GM12878 (cell line): ENCODE measurements at regions not wholly inside any gene's neighbourhood (a gene's known extent, or its start where the extent isn't known, plus 50 kb on each side); places are given as distances from the start of the nearest gene placed in this dataset.

Experiments used
- ATAC-seq: fragments of 200-7000 bp; cut with Tn5 transposase; 3 replicates; pipeline ENCODE4 v1.9.1; 2020; ENCODE audit warnings: mild to moderate bottlenecking, moderate library complexity
- BruUV-seq: library from RNA; stranded (reverse); fragments of 400-500 nt; replicated peaks from 2 replicates; lab custom pipeline; 2021; lab: Mats Ljungman, UMichigan
- CTCF ChIA-PET: fragments of 300-600 bp; sonication (Branson Sonifier 250); formaldehyde crosslinking; extraction: SDS; loops from one replicate; lab custom pipeline; 2021; ENCODE audit warnings: inconsistent platforms; lab: Yijun Ruan, JAX
- POLR2A ChIA-PET: fragments of 350-600 bp; formaldehyde crosslinking; extraction: SDS; loops from one replicate; lab custom pipeline; 2021; ENCODE audit warnings: inconsistent platforms; lab: Charles Lee
- RAD21 ChIA-PET: fragments of 300-600 bp; sonication (Branson Sonifier 250); formaldehyde crosslinking; loops from one replicate; lab custom pipeline; 2023; ENCODE audit warnings: antibody characterized with exemption; ENCODE audit not compliant: unreplicated experiment; lab: Charles Lee
- SMC1A ChIA-PET: fragments of 300-600 bp; sonication (Branson Sonifier 250); formaldehyde crosslinking; loops from one replicate; lab custom pipeline; 2023; ENCODE audit not compliant: unreplicated experiment, uncharacterized antibody; lab: Charles Lee
- DNase-seq: peaks from one replicate; pipeline ENCODE4 v3.0.0-alpha.2; 2011; ENCODE audit warnings: low read depth, low spot score
- FAIRE-seq: peaks from 3 replicates; lab custom pipeline; 2011; peaks lifted over from hg19 to GRCh38; lab: Jason Lieb, UNC
- H2AFZ ChIP-seq: 2 replicates; pipeline ENCODE4 v1.6.0; 2011; ENCODE audit warnings: low read depth, low read length, control low read depth; ENCODE audit not compliant: control insufficient read depth
- H3K27ac ChIP-seq: 2 replicates; pipeline ENCODE4 v1.5.1; 2011; ENCODE audit warnings: control low read depth; ENCODE audit not compliant: control insufficient read depth, insufficient read depth
- H3K27me3 ChIP-seq, 2 experiments: replicated peaks in 1 of 2; 2 replicates each; pipeline versions ENCODE4 v1.6.0 to v1.6.1; 2011; ENCODE audit warnings: low read length in 1 of 2; ENCODE audit not compliant: control insufficient read depth in 2 of 2, insufficient read depth in 2 of 2
- H3K36me3 ChIP-seq, 2 experiments: 2 replicates each; pipeline ENCODE4 v1.5.1; 2011; ENCODE audit warnings: low read length in 1 of 2; ENCODE audit not compliant: control insufficient read depth in 2 of 2, insufficient read depth in 2 of 2
- H3K4me1 ChIP-seq: 2 replicates; pipeline ENCODE4 v1.6.1; 2011; ENCODE audit warnings: mild to moderate bottlenecking, low read length, moderate library complexity, mixed read lengths; ENCODE audit not compliant: control insufficient read depth, insufficient read depth
- H3K4me2 ChIP-seq: 2 replicates; pipeline ENCODE4 v1.6.0; 2011; ENCODE audit warnings: control low read depth; ENCODE audit not compliant: control insufficient read depth, insufficient read depth
- H3K4me3 ChIP-seq: fragments of 200-600 bp; sonication (generic); 2 replicates; pipeline ENCODE4 v1.5.1; 2016
- H3K79me2 ChIP-seq: 2 replicates; pipeline ENCODE4 v1.6.0; 2011; ENCODE audit warnings: low read length; ENCODE audit not compliant: control insufficient read depth, insufficient read depth
- H3K9ac ChIP-seq: 2 replicates; pipeline ENCODE4 v1.8.0; 2011; ENCODE audit warnings: low read length, control low read depth, mixed read lengths; ENCODE audit not compliant: control insufficient read depth, insufficient read depth
- H3K9me3 ChIP-seq: replicated peaks from 3 replicates; pipeline ENCODE4 v1.5.1; 2011; ENCODE audit warnings: mild to moderate bottlenecking, low read length; ENCODE audit not compliant: control insufficient read depth, insufficient read depth
- H4K20me1 ChIP-seq: 2 replicates; pipeline ENCODE4 v1.6.0; 2011; ENCODE audit not compliant: control insufficient read depth, insufficient read depth
- CEBPB ChIP-seq, 2 experiments: fragments of 150-350 bp in 1 of 2; IDR thresholded peaks; 2 replicates each; pipeline ENCODE4 v1.6.1; 2012 to 2014; ENCODE audit warnings: low read depth in 2 of 2, low read length in 2 of 2, borderline replicate concordance in 1 of 2, inconsistent platforms in 1 of 2
- EP300 ChIP-seq, 2 experiments: fragments of 150-350 bp in 1 of 2; IDR thresholded peaks; 2 replicates each; pipeline ENCODE4 v1.6.1; 2011 to 2012; ENCODE audit warnings: low read depth in 2 of 2, low read length in 2 of 2, borderline replicate concordance in 1 of 2, improper control_type of control experiment in 1 of 2, inconsistent platforms in 1 of 2; ENCODE audit not compliant: control insufficient read depth in 1 of 2
- FOXK2 ChIP-seq: fragments of 450-650 bp; IDR thresholded peaks from 2 replicates; pipeline ENCODE4 v1.6.1; 2017; ENCODE audit warnings: mild to moderate bottlenecking, moderate library complexity
- IKZF2 ChIP-seq, 2 experiments: fragments of 450-650 bp; IDR thresholded peaks; 2 replicates each; pipeline ENCODE4 v1.6.1; 2017; ENCODE audit warnings: mild to moderate bottlenecking in 2 of 2, moderate library complexity in 2 of 2
- NFXL1 ChIP-seq: fragments of 450-650 bp; IDR thresholded peaks from 2 replicates; pipeline ENCODE4 v1.6.1; 2017; ENCODE audit warnings: antibody characterized with exemption, mild to moderate bottlenecking, borderline replicate concordance
- NFYB ChIP-seq: IDR thresholded peaks from 2 replicates; pipeline ENCODE4 v1.6.1; 2011; ENCODE audit warnings: low read depth, mild to moderate bottlenecking, low read length, improper control_type of control experiment, moderate library complexity; ENCODE audit not compliant: insufficient read depth
- NR2C2 ChIP-seq: IDR thresholded peaks from 2 replicates; pipeline ENCODE4 v1.6.1; 2011; ENCODE audit warnings: borderline replicate concordance, low read depth; ENCODE audit not compliant: control insufficient read depth, insufficient read length
- PAX5 ChIP-seq: IDR thresholded peaks from 2 replicates; pipeline ENCODE4 v1.6.1; 2011; ENCODE audit warnings: low read depth, low read length, borderline replicate concordance
- RBBP5 ChIP-seq: fragments of 200-600 bp; sonication (generic); conservative IDR thresholded peaks from 2 replicates; pipeline ENCODE4 v1.6.1; 2016
- SIN3A ChIP-seq: IDR thresholded peaks from 2 replicates; pipeline ENCODE4 v1.6.1; 2012; ENCODE audit warnings: low read depth, low read length, improper control_type of control experiment
- SMAD5 ChIP-seq: IDR thresholded peaks from 2 replicates; pipeline ENCODE4 v1.6.1; 2016; ENCODE audit warnings: antibody characterized with exemption, low read depth
- SREBF1 ChIP-seq: IDR thresholded peaks from 2 replicates; pipeline ENCODE4 v1.6.1; 2012; ENCODE audit warnings: mild to moderate bottlenecking, low read length
- STAT1 ChIP-seq: fragments of 450-650 bp; conservative IDR thresholded peaks from 2 replicates; pipeline ENCODE4 v1.6.1; 2014; ENCODE audit warnings: antibody characterized with exemption, mild to moderate bottlenecking
- TCF7 ChIP-seq: IDR thresholded peaks from 2 replicates; pipeline ENCODE4 v1.6.1; 2014; ENCODE audit warnings: antibody characterized with exemption, borderline replicate concordance
- ZSCAN29 ChIP-seq: fragments of 450-650 bp; IDR thresholded peaks from 2 replicates; pipeline ENCODE4 v1.6.1; 2017; ENCODE audit warnings: mild to moderate bottlenecking, moderate library complexity
- WGBS: methylation state at CpG from one replicate; pipeline ENCODE4 v1.1.6; 2016; ENCODE audit warnings: low lambda C conversion rate; ENCODE audit not compliant: insufficient replicate concordance, insufficient coverage; ENCODE audit errors: missing lambda C conversion rate; 5-methylcytosine and 5-hydroxymethylcytosine counted together
- in situ Hi-C: fragments of 300-500 bp; cut with MboI; formaldehyde crosslinking; loops from 9 replicates; pipeline ENCODE4 v1.14.3; 2018; ENCODE audit warnings: mixed read lengths
- intact Hi-C: fragments of 100-400 bp; cut with micrococcal nuclease; formaldehyde crosslinking; loops from one replicate; pipeline ENCODE4 v1.14.2; 2022; ENCODE audit not compliant: unreplicated experiment
- TF ChIP-seq, protein P1 (sequence below): IDR thresholded peaks from 2 replicates; pipeline ENCODE4 v1.6.1; 2012; ENCODE audit warnings: low read depth, low read length, improper control_type of control experiment

DNA sequence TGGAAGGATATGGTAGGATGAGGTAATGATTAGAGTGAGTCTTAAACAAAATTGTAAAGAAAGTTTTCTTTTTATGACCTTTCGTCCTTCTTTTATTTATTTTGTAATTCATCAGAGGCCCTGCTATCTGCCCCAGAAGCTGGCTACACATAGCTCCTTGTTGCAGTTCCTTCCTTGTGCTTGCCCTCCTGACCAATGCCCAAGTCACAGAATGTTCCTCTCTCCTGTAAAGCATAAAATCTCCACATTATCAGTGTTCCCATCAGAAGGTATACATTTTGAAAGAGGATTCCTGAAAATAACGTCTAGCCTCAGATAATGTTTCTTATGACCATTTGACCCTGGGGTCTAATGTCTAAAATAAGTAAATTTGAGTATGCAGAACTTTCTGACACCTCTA lies 78.3 kb downstream of the RND3 start:
- Histone ChIP-seq H2AFZ (no peak overlapping the region), H3K9me3 (no peaks in the 10 kb centered on the region), H3K4me2 (no peak overlapping the region), H3K4me1 (no peaks in the 10 kb centered on the region), H3K27ac (no peak overlapping the region), H3K9ac (no peak overlapping the region), H3K27me3 (no peaks in the 10 kb centered on the region), H3K36me3 (no peaks in the 10 kb centered on the region), H4K20me1 (no peaks in the 10 kb centered on the region), H3K79me2 (no peaks in the 10 kb centered on the region), H3K4me3 (no peak overlapping the region)
- SMC1A ChIA-PET = interaction anchor here (3.7 kb wide), 1 partner anchor 15 kb away, joined by 17 read pairs; no protein-coding TSS in a partner anchor
- no TSS peak for BruUV-seq
- RAD21 ChIA-PET = interaction anchor here (1.1 kb wide), 1 partner anchor 16 kb away, joined by 3 read pairs; no protein-coding TSS in a partner anchor
- no peak for FAIRE-seq
- TF ChIP-seq NR2C2 = no peak
- no peak for TF ChIP-seq FOXK2
- TF ChIP-seq EP300 (IDR thresholded peaks at IDR 0.05; ENCODE audit: borderline replicate concordance in 1 of 2, control insufficient read depth in 1 of 2, low read depth in 2 of 2, low read length in 2 of 2) = no peak
- TF ChIP-seq PAX5 = no peak
- TF ChIP-seq NFYB = no peak
- TF ChIP-seq ZSCAN29 = no peak
- TF ChIP-seq SMAD5 = no peak
- TF ChIP-seq TCF7 = no peak
- TF ChIP-seq CEBPB (IDR thresholded peaks at IDR 0.05; ENCODE audit: borderline replicate concordance in 1 of 2, low read depth in 2 of 2, low read length in 2 of 2) = no peak
- TF ChIP-seq SREBF1 = no peak
- no peak for TF ChIP-seq SIN3A
- no peak for TF ChIP-seq IKZF2 (IDR thresholded peaks at IDR 0.05)
- TF ChIP-seq NFXL1 = no peak
- TF ChIP-seq STAT1 = no peak
- no peak for TF ChIP-seq RBBP5
- TF ChIP-seq, protein P1, sequence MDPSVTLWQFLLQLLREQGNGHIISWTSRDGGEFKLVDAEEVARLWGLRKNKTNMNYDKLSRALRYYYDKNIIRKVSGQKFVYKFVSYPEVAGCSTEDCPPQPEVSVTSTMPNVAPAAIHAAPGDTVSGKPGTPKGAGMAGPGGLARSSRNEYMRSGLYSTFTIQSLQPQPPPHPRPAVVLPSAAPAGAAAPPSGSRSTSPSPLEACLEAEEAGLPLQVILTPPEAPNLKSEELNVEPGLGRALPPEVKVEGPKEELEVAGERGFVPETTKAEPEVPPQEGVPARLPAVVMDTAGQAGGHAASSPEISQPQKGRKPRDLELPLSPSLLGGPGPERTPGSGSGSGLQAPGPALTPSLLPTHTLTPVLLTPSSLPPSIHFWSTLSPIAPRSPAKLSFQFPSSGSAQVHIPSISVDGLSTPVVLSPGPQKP = no peak
- CTCF ChIA-PET = no interaction called here
- no peak for ATAC-seq
- POLR2A ChIA-PET = no interaction called here
- in situ Hi-C loops = no loop called here
- 13% methylated on average over 2 of the region's 2 CpGs for whole genome bisulfite sequencing
- intact Hi-C loops = no loop called here
- no peak for DNase-seq
